ENCODE measurements at regions not wholly inside any gene's neighbourhood (a gene's known extent, or its start where the extent isn't known, plus 50 kb on each side); places are given as distances from the start of the nearest gene placed in this dataset.

DNA sequence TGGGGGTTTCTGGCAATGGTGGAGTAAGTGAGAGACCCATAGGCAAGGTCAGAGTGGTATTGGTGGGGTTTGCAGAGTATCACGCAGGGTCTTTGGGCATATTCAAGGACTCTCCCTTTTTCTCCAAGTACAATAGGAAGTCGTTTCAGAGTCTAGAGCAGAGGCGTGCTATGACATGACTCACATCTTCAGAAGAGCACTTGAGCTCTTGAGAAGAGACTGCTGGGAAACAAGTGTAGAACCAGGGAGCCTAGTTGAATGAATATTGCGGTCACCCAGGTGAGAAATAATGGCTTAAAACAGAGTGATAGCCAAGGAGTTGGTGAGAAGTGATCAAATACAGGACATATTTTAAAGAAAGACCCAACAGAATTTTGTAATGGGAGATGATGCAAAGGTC lies 813.4 kb downstream of the TLE1 start:
- CTCF ChIA-PET = no interaction called here
- POLR2A ChIA-PET (ENCODE audit: low non-redundant PET) = no interaction called here
- TF ChIP-seq CTCF (conservative IDR thresholded peaks at IDR 0.05; ENCODE audit: low read depth) = no peak
- no peak for DNase-seq (ENCODE audit: low spot score)
- no peak overlapping the region for H3K27ac ChIP-seq

DNA sequence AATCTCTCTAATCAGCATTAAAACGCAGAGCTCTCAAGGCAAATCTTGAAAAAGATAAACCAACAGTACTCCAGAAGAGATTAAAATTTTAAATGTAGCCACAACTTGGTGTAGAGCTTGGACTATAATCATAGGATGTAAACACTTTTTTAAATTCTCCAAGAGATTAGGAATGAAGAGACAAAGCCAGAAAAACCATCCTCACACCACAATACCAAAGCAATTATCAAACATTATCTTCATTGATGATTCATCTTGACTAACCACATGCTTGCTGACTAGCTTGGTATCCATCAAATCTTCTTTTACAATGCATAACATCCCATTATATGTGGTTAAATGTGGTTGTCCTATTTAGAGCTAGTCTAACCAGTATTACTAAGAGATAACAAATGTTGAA lies 815.1 kb downstream of the TLE1 start:
- H3K27ac ChIP-seq = no peak overlapping the region
- CTCF ChIA-PET = interaction anchor here (0.6 kb wide), 1 partner anchor 204 kb away, joined by 3 read pairs; no protein-coding TSS in a partner anchor
- no peak for TF ChIP-seq CTCF (conservative IDR thresholded peaks at IDR 0.05; ENCODE audit: low read depth)
- POLR2A ChIA-PET (ENCODE audit: low non-redundant PET) = no interaction called here
- DNase-seq (ENCODE audit: low spot score) = peak; percentile 62

- DNase-seq (ENCODE audit: low spot score) = no peak
- TF ChIP-seq CTCF (conservative IDR thresholded peaks at IDR 0.05; ENCODE audit: low read depth) = no peak
- no peak overlapping the region for H3K27ac ChIP-seq
- ChIA-PET CTCF (no interaction called here), POLR2A (ENCODE audit: low non-redundant PET) (no interaction called here)
Observed at GRCh38 chr9:80873861-80874260, 815.5 kb downstream of the TLE1 start.

DNA sequence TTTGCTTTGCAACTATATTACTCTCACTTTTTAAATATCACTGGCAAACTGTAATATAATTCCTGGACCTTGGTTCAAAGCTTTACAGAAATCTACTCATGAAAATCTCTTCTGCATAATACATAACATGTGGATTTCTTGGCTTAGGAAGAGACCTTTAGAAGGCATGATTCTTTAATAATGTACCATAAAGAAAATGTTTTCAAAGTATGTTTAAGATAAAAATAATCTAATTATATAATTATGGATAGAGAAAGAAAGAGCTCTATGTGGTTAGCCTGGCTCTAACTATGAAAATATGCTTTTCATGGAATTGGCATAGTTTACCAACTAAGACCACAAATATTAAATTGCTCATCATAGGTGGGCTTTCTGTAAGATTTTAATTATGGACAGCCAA lies 817.8 kb downstream of the TLE1 start:
- no peak overlapping the region for H3K27ac ChIP-seq
- no peak for DNase-seq (ENCODE audit: low spot score)
- no peak for TF ChIP-seq CTCF (conservative IDR thresholded peaks at IDR 0.05; ENCODE audit: low read depth)
- POLR2A ChIA-PET (ENCODE audit: low non-redundant PET) = no interaction called here
- CTCF ChIA-PET = no interaction called here

DNA sequence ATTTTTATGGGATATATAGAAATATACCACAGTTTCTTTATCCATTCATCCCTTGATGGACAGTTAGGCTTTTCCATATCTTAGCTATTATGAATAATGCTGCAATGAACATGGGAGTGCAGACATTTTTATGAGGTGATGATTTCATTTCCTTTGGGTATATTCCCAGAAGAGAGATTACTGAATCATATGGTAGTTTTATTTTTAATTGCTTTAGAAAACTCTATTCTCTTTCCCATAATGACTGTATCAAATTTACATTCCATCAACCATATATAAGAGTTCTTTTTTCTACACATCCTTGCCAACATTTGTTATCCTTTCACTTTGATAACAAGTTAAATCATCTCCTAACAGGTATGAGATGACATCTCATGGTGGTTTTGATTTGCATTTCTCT lies 821.6 kb downstream of the TLE1 start:
- peak; percentile 23 for DNase-seq (ENCODE audit: low spot score)
- POLR2A ChIA-PET (ENCODE audit: low non-redundant PET) = no interaction called here
- CTCF ChIA-PET = interaction anchor here (0.5 kb wide), 1 partner anchor 194 kb away, joined by 3 read pairs; no protein-coding TSS in a partner anchor
- H3K27ac ChIP-seq = no peak overlapping the region
- TF ChIP-seq CTCF (conservative IDR thresholded peaks at IDR 0.05; ENCODE audit: low read depth) = no peak

DNA sequence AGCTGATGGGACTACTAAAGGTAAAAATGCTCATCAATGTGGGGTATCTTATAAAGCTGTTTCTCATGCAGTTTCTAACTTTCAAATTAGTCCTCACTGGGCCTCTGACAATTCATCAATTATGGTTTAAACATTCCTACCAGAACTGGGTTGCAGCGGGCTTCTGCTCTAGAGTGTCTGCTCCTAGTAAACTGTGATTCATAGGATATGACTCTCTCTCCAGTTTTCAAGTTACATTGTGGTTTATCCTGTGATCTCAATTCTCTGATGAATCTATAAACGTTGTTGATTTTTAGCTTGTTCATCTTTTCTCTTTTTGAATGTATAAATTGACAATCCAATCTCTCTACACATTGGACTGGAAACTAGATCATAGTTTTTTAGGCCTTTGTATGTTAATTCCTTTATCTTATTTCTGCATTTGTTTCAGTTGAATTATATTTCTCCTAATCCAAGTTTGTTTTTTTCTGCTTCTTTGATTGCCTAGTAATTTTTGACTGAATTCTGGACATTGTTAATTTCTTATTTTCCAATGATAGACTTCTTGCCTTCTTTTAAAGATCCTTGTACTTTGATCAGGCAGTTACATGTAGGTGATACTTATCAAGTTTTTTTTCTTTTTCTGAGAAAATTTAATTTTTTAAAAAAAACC lies 822.6 kb downstream of the TLE1 start:
- no peak for TF ChIP-seq CTCF (conservative IDR thresholded peaks at IDR 0.05; ENCODE audit: low read depth)
- H3K27ac ChIP-seq = no peak overlapping the region
- CTCF ChIA-PET = no interaction called here
- POLR2A ChIA-PET (ENCODE audit: low non-redundant PET) = no interaction called here
- DNase-seq (ENCODE audit: low spot score) = no peak
